DMS153 treated with DMSO at 0.1 percent for 48 hours (cell line): ENCODE measurements at regions not wholly inside any gene's neighbourhood (a gene's known extent, or its start where the extent isn't known, plus 50 kb on each side); places are given as distances from the start of the nearest gene placed in this dataset.

ENCODE experiments used
- DNase-seq: peaks from one replicate; lab custom pipeline; 2025; ENCODE audit not compliant: unreplicated experiment; lab: John Stamatoyannopoulos, UW

DNA sequence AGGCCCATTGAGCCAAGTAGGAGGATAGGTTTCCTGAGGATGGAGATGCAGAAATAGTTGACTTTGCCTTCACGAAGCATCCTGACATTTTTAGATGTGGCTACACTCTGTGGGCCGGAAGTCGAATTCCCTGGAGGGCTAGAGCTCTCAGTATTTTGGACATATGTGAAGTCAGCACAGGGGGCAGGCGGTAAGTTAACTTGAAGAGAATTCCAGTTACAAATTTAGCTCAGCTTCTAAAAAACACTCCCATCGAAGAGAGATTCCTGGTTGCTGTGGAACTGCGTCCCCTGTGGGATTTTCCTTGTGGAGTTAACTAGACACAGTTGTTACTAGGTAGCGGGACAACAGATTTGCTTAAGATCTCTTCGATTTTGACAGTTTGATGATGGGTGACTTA lies 161.9 kb upstream of the RGMA start:
- no peak for DNase-seq

DNA sequence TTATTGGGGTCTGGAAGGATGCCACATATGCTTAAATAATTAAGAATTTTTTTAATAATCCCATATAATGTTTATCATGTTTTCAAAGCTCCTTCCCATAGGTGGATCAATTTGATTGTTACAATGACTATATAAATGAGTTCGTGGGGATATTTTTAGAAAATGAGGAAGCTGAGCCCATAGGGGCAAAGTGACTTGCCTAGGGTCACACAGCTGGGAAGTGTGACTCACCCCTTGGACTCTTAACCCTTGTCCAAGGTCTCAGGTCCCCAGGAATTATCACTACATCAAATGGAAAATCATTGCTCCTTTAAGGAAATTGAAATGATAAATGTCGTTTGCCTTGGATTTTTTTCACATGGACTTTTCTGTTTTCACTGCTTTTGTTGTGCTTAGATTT lies 161.2 kb upstream of the RGMA start:
- no peak for DNase-seq

DNA sequence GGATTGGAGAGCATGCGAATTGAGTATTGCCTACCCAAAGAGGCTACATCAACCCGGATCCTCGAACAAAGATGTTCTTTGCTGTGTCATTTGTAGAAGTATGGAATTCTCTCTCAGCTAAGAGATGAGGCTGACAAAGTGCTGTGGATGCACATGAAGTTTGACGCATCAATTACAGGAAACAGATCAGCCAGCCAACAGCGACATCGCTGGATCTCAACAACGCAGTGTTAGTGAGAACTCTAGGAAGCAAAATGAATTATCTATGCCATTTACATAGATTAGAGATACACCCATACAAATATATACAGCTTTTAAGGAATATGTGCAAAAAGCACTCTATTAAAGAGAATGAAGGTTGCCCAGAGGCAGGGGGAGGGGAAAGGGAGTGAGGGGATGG lies 160.6 kb upstream of the RGMA start:
- no peak for DNase-seq

- DNase-seq: no peak
Measured at GRCh38 chr15:93247466-93248121, 158.6 kb upstream of the RGMA start.

DNA sequence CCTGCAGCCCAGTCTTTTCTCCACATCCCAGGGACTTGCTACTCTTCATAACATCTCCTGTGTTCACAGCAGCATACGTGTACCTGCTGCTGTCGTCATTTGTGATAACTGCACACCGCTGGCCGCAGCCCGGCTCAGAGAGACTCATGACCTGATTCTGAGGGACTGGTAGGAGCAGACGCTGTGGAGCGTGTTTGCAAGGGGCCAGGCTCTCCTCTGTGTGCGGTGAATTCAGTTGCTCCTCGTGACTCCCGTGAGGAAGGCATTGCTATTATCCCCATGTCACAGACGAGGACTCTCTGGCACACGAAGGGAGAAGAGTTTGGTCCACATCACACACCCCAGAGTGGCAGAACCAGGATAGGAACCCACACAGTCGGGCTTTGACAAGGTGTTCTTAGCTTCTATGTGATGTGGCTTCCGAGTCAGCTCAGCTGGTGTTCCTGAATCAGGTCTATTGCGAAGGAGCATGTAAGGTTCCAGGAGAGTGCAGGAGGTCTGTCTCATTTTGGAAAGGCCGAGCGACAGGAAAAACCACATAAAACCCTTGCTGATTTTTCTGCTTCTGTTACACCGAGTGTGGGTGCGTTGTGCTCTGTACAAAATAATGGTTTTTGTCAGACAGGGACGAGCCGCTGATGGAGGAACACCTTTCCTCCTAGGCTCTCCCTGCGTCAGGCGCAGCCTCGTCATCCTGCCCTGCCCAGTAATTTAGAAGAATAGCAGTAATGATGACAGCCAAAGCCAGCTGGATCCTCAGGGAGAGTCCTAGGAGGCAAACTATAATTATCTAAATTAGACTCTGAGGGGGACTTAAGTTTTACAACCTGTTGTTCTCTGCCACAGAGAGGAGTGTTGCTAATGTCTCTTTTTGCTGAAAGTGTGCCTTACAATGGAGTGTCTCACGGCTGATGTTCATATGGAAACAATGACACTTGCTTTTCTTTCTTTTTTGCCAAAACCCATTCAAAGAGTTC lies 157.5 kb upstream of the RGMA start:
- no peak for DNase-seq

DNA sequence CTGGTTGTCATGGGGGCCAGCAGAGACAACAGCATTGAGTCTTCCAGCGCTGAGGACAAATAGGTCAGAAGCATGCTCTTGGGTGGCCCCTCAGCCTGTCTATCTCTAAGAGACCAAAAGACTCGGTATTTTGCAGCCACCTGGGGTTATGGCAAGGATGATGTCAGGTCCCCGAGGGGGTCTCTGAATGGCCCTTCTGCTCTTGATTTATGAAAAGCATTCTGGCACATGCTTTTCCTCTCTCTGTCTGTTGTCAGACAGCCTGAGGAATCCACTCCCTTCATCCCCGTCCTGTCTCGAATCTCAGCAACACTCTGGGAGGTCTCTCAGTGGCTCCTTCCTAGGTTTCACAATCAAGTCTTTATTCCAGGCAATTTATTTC lies 156.6 kb upstream of the RGMA start:
- no peak for DNase-seq

DNA sequence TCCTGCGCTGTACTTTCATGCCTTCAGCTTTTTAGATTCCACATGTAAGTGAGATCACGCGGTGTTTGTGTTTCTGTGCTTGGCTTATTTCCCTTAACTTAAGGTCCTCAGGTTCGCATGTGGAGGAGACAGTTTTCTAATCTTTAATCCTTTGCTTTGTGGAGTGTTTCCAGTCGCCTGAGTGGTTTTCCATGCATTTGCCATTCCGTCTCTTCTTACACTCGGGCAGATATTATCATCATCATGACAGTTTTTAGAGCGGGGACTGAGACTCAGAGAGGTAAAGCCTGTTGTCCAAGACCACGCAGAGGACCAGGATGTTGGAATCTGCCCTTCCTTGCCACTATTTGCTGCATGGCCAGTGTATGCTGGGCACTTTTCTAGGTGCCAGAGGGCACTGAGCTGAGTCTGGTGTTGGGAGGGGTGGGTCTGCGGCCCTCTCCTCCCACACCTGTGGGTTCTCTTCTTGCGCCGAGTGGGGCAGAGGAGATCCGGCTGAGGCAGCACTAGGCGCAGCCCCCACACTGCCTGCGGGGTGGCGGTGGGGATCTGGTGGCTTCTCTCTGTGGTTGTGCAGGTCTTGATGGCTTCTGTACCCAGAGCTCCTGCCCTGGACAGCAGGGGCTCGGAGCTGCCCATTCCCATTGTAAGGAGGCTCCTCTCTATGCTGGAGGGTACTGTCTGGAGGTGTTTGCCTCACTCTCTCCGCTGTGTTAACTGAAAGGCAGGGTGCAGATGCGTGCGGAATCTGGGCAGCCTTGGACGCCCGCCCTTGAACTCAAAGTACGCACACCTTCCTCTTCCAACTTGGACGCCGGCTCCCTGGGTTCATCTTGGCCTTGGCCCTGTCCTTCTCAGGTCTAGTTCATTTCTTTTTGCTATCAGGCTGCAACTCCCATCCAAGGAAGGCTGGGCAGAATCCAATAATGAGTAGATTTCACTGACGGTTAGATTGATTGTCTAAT lies 156.0 kb upstream of the RGMA start:
- no peak for DNase-seq

DNA sequence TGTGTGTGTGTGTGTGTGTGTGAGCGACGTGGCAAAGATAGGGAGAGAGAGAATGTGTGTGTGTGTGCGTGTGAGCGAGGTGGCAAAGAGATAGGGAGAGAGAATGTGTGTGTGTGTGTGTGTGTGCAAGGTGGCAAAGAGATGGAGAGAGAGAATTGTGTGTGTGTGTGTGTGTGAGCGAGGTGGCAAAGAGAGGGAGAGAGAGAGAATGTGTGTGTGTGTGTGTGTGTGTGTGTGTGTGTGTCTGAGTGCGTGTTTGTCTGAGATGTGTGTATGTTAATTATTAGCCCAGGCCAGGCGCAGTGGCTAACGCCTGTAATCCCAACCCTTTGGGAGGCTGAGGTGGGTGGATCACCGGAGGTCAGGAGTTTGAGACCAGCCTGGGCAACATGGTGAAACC lies 154.6 kb upstream of the RGMA start:
- DNase-seq: no peak

- DNase-seq: no peak
Measured at GRCh38 chr15:93241696-93242585, 152.9 kb upstream of the RGMA start.

- DNase-seq: no peak
Measured at GRCh38 chr15:93239993-93240392, 151.0 kb upstream of the RGMA start.

DNA sequence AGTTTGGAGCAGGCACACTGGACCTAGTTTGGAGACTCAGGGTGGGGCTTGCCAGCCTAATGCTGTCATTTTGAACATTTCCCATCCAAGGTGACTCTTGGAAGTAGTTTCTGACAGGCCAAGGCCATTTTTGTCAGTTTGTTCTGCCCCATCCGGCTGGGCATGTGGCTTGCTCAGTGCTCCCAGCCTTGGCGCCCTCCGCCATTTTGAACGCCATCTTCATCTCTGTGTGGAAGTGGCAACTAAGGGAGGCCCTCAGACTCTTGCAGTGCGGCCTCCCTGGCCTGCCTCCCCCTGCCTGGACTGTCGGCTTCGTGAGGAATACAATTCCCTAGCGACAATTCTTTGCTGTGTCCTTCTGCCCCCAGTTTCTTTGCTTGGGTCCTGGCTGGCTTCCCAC lies 150.6 kb upstream of the RGMA start:
- no peak for DNase-seq

DNA sequence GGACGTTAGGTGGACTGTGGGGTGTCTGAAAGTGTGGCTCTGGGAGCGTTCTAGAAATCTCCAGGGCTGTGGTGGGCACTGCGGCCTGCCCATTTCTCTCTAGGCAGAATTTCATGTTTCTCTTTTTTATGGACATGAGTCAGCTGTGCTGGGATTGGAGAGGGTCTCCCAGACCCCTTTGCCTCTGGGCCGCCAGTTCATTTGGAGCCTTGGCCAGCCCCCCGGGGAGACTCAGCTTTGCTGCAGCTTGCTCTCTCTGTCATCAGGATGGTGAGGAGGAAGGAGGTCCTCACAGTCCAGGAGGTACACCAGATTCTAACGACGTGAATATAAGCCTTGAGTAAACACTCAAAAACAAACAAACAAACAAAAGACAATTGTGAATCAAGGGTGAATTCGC lies 149.6 kb upstream of the RGMA start:
- DNase-seq: no peak

DNA sequence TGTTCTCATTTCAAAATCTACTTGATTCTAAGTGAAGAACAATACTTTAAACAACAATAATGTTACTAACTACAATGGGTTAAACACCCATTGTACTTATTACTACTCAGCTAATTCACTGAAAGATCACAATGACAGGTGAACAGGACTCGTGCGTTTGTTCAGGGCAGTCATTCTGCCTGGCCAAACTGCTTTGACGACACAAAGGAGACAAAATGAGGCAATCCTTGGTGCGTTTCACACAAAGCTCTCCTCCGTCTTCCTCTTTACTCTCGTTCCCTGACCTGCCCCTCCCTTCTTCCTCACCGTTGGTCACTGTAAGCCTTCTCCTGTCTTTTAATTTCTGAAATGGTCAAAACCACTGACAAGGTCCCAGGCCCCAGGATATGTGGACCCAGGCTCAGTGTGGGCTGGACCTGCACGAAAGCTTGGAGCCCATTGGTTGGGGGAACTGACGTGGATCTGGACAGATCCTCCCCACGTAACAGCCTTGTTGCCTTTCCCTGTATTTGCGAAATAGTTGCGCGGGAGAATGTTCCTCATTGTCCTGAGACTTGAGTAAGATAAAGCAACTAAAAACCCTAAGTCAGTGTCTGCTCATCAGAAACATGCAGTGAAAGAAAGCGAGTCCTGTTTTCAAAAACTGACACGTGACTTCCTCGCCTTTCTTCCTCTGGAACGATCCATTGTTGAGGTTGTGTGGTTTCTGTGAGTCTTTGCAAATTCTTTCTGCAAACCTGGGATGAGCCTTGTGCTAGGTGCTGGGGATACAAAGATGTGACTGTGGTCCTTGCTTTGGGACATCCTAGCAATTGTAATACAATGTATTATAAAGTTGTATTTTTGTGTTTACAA lies 147.1 kb upstream of the RGMA start:
- no peak for DNase-seq

DNA sequence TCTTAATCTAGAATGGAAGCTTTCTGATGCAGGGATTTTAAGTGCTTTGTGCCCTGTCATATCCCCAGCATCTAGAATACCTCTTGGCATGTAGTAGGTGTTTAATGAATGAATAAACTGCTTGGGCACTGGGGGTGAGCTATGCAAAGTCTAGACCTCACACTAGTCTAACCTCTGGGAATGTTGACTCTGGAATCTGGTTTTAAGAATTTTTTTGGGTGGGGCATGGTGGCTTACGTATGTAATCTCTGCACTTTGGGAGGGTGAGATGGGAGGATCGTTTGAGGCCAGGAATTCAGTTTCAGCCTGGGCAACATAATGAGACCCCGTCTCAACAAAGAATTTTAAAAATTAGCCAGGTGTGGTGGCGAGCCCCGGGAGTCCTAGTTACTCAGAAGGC lies 146.3 kb upstream of the RGMA start:
- DNase-seq: no peak

DNA sequence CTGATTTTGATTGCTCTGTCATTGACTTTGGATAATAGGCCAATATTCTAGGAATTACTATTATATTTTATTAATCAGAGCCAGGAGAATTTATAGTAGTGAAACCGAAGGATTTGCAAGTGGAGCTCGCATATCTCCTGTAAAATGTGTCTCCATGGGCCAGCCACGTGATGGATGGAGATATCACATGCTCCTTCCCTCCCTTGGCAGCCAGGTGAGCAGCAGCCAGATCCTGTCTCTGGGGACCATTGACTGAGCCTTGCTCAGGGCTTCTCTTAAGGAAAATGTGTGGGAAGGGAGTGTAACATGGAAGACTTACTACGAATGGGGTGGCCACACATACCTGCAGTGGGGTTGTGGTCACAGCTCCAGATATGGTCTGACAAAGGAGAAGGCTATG lies 144.7 kb upstream of the RGMA start:
- DNase-seq: no peak

GRCh38 chr15:93232845-93233244 lies 143.8 kb upstream of the RGMA start:
- no peak for DNase-seq

DNA sequence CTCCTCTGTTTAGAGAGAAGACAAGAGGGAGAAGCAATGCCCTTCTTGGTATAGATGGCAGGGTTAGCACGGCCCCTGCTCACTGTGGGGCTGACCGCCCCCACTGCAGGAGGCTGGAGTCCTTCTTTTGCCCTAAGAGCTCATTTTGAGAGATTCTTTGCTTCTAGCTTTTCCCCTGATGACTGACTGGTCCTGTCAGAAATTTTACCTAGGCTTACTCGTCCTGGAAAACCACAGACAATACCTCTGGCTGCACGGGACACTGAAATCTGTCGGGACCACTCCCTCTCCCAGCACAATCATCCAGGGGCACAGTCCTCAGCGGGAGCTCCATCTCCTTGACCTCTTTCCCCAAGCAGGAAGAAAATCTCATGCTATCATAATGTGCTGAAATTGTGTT lies 143.0 kb upstream of the RGMA start:
- DNase-seq: no peak

GRCh38 chr15:93231261-93231925 lies 142.4 kb upstream of the RGMA start:
- DNase-seq: no peak

GRCh38 chr15:93228546-93228945 lies 139.5 kb upstream of the RGMA start:
- DNase-seq: no peak
